Lower leg skin (tissue), 3 donors: ENCODE measurements at regions not wholly inside any gene's neighbourhood (a gene's known extent, or its start where the extent isn't known, plus 50 kb on each side); places are given as distances from the start of the nearest gene placed in this dataset.

Experiments
- POLR2A ChIP-seq, 2 donors: fragments of 450-650 bp; IDR thresholded peaks; one replicate each; pipeline ENCODE4 v1.6.1; 2016 to 2017; ENCODE audit warnings: antibody characterized with exemption in 2 of 2, mild to moderate bottlenecking in 1 of 2, moderate library complexity in 1 of 2
- TF ChIP-seq, protein P1 (sequence below), 3 donors: fragments of 450-650 bp; IDR thresholded peaks; one replicate each; pipeline ENCODE4 v1.5.1; 2016; ENCODE audit warnings: antibody characterized with exemption in 3 of 3, mild to moderate bottlenecking in 3 of 3, moderate library complexity in 2 of 3

- TF ChIP-seq, protein P1, sequence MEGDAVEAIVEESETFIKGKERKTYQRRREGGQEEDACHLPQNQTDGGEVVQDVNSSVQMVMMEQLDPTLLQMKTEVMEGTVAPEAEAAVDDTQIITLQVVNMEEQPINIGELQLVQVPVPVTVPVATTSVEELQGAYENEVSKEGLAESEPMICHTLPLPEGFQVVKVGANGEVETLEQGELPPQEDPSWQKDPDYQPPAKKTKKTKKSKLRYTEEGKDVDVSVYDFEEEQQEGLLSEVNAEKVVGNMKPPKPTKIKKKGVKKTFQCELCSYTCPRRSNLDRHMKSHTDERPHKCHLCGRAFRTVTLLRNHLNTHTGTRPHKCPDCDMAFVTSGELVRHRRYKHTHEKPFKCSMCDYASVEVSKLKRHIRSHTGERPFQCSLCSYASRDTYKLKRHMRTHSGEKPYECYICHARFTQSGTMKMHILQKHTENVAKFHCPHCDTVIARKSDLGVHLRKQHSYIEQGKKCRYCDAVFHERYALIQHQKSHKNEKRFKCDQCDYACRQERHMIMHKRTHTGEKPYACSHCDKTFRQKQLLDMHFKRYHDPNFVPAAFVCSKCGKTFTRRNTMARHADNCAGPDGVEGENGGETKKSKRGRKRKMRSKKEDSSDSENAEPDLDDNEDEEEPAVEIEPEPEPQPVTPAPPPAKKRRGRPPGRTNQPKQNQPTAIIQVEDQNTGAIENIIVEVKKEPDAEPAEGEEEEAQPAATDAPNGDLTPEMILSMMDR (IDR thresholded peaks at IDR 0.05) = no peak
- no peak for TF ChIP-seq POLR2A (IDR thresholded peaks at IDR 0.05)
Measured at GRCh38 chr16:51752438-51752995, 601.4 kb upstream of the SALL1 start.
